Brain microvascular endothelial cell (primary cell): ENCODE measurements at regions not wholly inside any gene's neighbourhood (a gene's known extent, or its start where the extent isn't known, plus 50 kb on each side); places are given as distances from the start of the nearest gene placed in this dataset.

Source experiments
- DNase-seq: peaks from one replicate; pipeline ENCODE4 v3.0.0-alpha.2; 2020
- H3K27ac ChIP-seq: fragments of 250-450 bp; sonication (Bioruptor Pico); 2 replicates; pipeline ENCODE4 v1.5.1; 2020; ENCODE audit warnings: mild to moderate bottlenecking, moderate library complexity
- H3K27me3 ChIP-seq: fragments of 250-450 bp; sonication (Bioruptor Pico); replicated peaks from 2 replicates; pipeline ENCODE4 v1.5.1; 2020; ENCODE audit warnings: mild to moderate bottlenecking
- H3K36me3 ChIP-seq: fragments of 250-450 bp; sonication (Bioruptor Pico); replicated peaks from 2 replicates; pipeline ENCODE4 v1.5.1; 2020; ENCODE audit warnings: mild to moderate bottlenecking
- H3K4me3 ChIP-seq: 2 replicates; pipeline ENCODE4 v1.5.1; 2011; ENCODE audit warnings: low read depth, mild to moderate bottlenecking, control low read depth, low read length, moderate library complexity
- in situ Hi-C: cut with HindIII; loops from 2 replicates; pipeline ENCODE4 v1.10.0; 2017; ENCODE audit warnings: low sequenced_read_pairs, low pct_ligation_motif_present
- TF ChIP-seq, protein P1 (sequence below): IDR thresholded peaks from 2 replicates; pipeline ENCODE4 v1.5.1; 2011; ENCODE audit warnings: low read depth, mild to moderate bottlenecking, moderate library complexity, low read length, control low read depth, inconsistent platforms; ENCODE audit errors: missing control alignments

DNA sequence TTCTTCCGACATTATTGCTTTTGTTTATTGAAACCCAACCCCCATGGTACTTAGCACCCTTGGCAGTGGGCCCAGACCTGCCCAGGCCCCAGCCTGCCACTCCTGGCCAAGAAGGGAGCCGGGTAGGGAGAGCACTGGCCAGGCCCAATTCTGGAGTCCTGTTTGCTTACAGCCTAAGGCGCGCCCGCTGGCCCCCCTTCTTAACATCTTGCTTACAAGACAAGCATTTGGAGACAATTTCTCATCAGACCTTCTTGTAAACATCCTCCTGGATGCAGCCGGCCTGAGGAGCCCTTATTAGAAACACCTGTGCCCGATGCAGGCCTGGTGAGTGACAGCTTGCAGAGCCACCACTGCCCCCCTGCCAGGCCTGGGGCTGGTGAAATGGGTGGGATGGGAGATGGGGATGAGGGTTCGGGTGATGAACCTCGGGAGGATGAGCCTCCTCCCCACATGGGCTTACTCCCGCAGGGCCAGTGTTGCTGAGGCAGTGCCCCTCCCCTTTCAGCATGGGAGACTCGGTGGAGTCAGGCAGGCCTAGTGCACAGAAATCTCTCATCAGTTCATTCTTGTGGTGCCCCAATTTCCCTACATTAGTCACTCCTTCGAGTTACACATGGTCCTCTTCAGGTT lies 217.5 kb downstream of the CYP26B1 start:
- Histone ChIP-seq H3K27ac (no peak overlapping the region), H3K36me3 (no peaks in the 10 kb centered on the region), H3K4me3 (no peak overlapping the region), H3K27me3 (no peaks in the 10 kb centered on the region)
- in situ Hi-C loops: no loop called here
- TF ChIP-seq, protein P1, sequence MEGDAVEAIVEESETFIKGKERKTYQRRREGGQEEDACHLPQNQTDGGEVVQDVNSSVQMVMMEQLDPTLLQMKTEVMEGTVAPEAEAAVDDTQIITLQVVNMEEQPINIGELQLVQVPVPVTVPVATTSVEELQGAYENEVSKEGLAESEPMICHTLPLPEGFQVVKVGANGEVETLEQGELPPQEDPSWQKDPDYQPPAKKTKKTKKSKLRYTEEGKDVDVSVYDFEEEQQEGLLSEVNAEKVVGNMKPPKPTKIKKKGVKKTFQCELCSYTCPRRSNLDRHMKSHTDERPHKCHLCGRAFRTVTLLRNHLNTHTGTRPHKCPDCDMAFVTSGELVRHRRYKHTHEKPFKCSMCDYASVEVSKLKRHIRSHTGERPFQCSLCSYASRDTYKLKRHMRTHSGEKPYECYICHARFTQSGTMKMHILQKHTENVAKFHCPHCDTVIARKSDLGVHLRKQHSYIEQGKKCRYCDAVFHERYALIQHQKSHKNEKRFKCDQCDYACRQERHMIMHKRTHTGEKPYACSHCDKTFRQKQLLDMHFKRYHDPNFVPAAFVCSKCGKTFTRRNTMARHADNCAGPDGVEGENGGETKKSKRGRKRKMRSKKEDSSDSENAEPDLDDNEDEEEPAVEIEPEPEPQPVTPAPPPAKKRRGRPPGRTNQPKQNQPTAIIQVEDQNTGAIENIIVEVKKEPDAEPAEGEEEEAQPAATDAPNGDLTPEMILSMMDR: no peak
- no peak for DNase-seq

DNA sequence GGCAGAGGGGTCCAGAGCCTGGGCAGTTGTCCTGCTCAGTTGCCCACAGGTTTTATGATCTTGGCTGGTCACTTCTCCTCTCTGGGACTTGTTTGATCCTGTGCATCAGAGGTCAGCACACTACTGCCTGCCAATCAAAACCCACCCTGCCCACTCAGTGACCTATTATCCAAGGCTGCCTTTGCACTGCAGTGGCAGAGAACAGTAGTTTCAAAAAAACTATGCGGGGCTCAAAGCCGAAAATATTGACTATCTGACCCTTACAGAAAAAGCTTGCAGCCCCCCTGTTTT lies 218.2 kb downstream of the CYP26B1 start:
- TF ChIP-seq, protein P1: no peak

DNA sequence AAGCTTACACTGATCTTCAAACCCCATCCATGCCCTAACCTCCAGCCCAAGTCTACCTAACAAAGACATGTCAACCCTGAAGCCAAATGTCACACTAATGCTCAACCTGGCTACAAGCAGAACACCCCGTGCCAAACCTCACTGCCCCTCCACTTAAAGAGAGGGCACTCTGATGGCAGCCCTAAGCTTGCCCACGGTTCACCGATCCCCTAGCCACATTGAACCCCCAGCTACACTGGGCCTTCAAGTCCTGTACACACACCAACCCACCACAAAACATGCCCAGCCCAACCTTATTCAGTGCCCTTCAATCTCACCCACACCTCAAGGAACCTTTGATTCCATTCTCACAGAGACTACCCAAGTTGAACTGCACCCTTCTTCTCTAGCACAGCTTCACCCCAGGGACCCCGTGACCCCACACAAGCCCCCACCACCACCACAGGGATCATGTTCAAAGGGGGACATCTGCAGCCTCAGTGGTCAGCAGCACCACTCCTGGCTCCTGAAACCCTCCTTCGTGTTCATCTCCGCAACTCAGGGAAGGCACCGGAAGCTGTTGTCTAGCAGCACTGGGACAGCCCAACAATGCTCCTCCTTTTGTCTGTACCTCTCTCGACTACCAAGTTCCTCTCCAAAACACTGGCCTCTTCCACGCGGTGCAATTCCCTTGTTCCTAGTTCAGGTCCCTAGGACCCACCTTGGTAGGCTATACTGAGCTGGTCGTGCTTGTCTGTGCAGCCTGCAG lies 218.8 kb downstream of the CYP26B1 start:
- in situ Hi-C loops: no loop called here

More for the DNA sequence above, 218.2 kb downstream of the CYP26B1 start:
- no peaks in the 10 kb centered on the region for H3K36me3 ChIP-seq
- no peaks in the 10 kb centered on the region for H3K27me3 ChIP-seq
- H3K4me3 ChIP-seq: no peak overlapping the region
- in situ Hi-C loops: no loop called here
- no peak for DNase-seq
- no peak overlapping the region for H3K27ac ChIP-seq

DNA sequence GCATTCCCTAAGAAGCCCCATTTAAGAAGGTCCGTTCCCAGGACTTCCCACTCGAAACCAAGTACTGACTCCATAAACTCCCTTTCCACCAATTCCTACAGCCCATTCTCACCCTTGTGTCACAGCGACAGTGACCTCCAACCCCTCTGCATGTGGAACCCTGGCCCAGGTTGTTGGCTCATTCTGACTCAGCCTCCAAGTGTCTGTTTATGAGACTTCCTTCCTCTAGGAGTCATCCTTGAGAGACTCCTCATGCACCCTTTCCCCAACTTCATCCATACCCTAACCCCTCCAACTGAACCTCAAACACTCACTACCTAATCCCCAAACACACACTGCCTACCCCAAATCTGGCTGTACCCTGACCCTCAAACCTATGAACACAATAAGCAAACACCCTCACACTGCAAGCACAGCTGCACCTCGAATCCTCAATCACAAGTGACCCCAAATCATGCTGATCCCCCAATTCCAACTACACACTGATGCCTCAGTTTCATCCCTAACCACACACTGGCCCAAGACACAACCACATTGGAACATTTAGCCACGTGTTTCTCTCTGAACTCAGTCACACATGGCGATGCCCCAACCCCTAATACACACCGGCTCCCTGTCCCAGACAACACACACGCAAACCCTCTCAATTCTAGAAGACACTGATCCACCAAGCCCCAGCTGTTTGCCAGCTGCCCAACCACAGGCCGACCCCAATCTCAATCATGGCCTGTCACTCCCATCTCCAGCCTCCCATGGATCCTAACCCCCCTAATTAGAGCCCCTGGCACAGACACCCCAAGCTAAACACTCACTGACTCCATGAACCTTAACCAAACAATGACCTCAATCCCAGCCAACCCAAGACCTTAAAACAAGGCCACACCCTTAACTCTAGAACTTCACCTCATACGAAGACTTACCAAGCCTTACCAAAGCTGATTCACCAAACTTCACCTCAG lies 219.6 kb downstream of the CYP26B1 start:
- in situ Hi-C loops: no loop called here
- TF ChIP-seq, protein P1: no peak
- Histone ChIP-seq H3K27ac (no peak overlapping the region), H3K36me3 (no peaks in the 10 kb centered on the region), H3K4me3 (no peak overlapping the region), H3K27me3 (no peaks in the 10 kb centered on the region)
- no peak for DNase-seq

More for the DNA sequence above, 218.8 kb downstream of the CYP26B1 start:
- H3K27me3 ChIP-seq: no peaks in the 10 kb centered on the region
- no peak for DNase-seq
- H3K36me3 ChIP-seq: no peaks in the 10 kb centered on the region
- TF ChIP-seq, protein P1: no peak
- no peak overlapping the region for H3K4me3 ChIP-seq
- no peak overlapping the region for H3K27ac ChIP-seq

DNA sequence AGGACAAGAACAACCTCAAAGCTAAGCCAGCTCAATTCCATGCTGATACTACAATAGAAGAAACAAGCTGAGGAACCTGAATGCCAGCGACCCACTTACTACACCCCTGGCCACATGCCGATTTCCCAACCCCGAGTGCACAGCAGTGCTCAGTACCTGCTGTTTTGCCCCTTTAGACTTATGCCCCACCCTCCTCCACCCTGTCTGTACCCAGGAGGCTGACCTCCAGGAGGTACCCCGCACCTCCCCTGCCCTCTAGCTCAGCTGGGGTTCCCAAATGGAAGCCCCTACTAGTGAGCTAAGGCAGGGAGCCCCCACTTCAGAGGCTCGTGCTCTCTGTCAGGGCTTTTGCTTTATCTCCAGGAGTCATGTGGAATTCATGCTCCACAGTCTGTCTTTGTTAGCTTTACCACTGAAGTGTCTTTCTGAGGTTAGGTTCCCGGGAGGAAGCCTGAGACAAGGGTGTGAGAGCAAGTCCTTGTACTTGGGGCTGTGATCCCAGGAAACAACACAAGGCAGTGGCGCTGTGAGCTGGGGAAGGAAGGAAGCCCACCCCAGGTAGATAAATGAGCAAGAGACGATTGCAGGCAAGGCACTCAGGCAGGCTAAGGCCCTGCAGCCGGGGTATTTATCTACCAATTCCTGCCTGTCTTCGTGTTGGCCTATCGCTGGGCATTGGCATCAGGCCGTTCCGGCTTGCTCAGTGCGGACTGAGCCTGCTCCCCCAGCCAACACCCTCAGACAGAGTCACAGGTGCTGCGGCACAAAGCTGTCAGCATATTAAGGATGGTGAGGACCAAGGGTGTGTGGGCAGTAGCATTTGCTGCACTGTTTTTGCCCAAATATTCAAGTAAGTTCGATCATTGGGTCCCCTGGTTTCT lies 220.5 kb downstream of the CYP26B1 start:
- TF ChIP-seq, protein P1: no peak
- H3K27me3 ChIP-seq: no peaks in the 10 kb centered on the region
- H3K36me3 ChIP-seq: no peaks in the 10 kb centered on the region
- in situ Hi-C loops: no loop called here
- H3K27ac ChIP-seq: no peak overlapping the region
- no peak for DNase-seq
- H3K4me3 ChIP-seq: no peak overlapping the region
